WTC11 (cell line): ENCODE measurements at regions not wholly inside any gene's neighbourhood (a gene's known extent, or its start where the extent isn't known, plus 50 kb on each side); places are given as distances from the start of the nearest gene placed in this dataset.

ENCODE experiments used
- ATAC-seq: fragments of 200-7000 bp; cut with Tn5 transposase; 2 replicates; pipeline ENCODE4 v1.10.0; 2021; ENCODE audit warnings: mild to moderate bottlenecking, moderate library complexity
- CTCF ChIA-PET: fragments of 300-600 bp; sonication (Branson Sonifier 250); formaldehyde crosslinking; loops from one replicate; lab custom pipeline; 2021; ENCODE audit warnings: antibody characterized with exemption; lab: Charles Lee
- POLR2A ChIA-PET: fragments of 350-600 bp; sonication (Branson Sonifier 250); formaldehyde crosslinking; loops from one replicate; lab custom pipeline; 2021; ENCODE audit warnings: antibody characterized with exemption; lab: Charles Lee
- DNase-seq: peaks from one replicate; pipeline ENCODE4 v3.0.0; 2021; ENCODE audit warnings: low spot score
- H3K27ac Mint-ChIP-seq: 2 replicates; pipeline ENCODE4 v1.8.0; 2021; ENCODE audit warnings: mixed read lengths
- H3K27me3 Mint-ChIP-seq: 2 replicates; pipeline ENCODE4 v1.8.0; 2021; ENCODE audit warnings: low read depth, mild to moderate bottlenecking, moderate library complexity, mixed read lengths
- H3K36me3 Mint-ChIP-seq: 2 replicates; pipeline ENCODE4 v1.8.0; 2021; ENCODE audit warnings: mixed read lengths
- H3K4me1 Mint-ChIP-seq: 2 replicates; pipeline ENCODE4 v1.8.0; 2022; ENCODE audit warnings: mixed read lengths
- H3K4me3 Mint-ChIP-seq: 2 replicates; pipeline ENCODE4 v1.8.0; 2021; ENCODE audit warnings: mild to moderate bottlenecking, moderate library complexity, mixed read lengths
- H3K9me3 Mint-ChIP-seq: 2 replicates; pipeline ENCODE4 v1.8.0; 2021; ENCODE audit warnings: mixed read lengths
- CREB1 ChIP-seq: sonication (generic); formaldehyde crosslinking; IDR thresholded peaks from 2 replicates; pipeline ENCODE4 v1.8.0; 2023; ENCODE audit warnings: mild to moderate bottlenecking, missing genetic modification reagents
- GRHL2 ChIP-seq: fragments of 250-450 bp; sonication (Bioruptor Pico); IDR thresholded peaks from 2 replicates; pipeline ENCODE4 v1.8.0; 2022; ENCODE audit warnings: mild to moderate bottlenecking, moderate library complexity; ENCODE audit not compliant: insufficient replicate concordance, severe bottlenecking
- GTF2I ChIP-seq: fragments of 250-450 bp; sonication (Bioruptor Pico); conservative IDR thresholded peaks from 2 replicates; pipeline ENCODE4 v1.4.0; 2021; ENCODE audit warnings: mild to moderate bottlenecking
- JAZF1 ChIP-seq: fragments of 250-450 bp; sonication (Bioruptor Pico); IDR thresholded peaks from 2 replicates; pipeline ENCODE4 v1.9.0; 2021; ENCODE audit warnings: moderate library complexity, mild to moderate bottlenecking, inconsistent platforms
- NR2C2 ChIP-seq: sonication (generic); formaldehyde crosslinking; IDR thresholded peaks from 2 replicates; pipeline ENCODE4 v1.8.0; 2022; ENCODE audit warnings: mild to moderate bottlenecking, missing genetic modification reagents
- SMAD4 ChIP-seq: sonication (generic); formaldehyde crosslinking; IDR thresholded peaks from 2 replicates; pipeline ENCODE4 v1.8.0; 2022; ENCODE audit warnings: mild to moderate bottlenecking, missing genetic modification reagents
- TP53 ChIP-seq: sonication (generic); formaldehyde crosslinking; IDR thresholded peaks from 2 replicates; pipeline ENCODE4 v1.8.1; 2023; ENCODE audit warnings: mild to moderate bottlenecking, missing genetic modification reagents
- ZNF423 ChIP-seq: fragments of 250-450 bp; sonication (Bioruptor Pico); IDR thresholded peaks from 2 replicates; pipeline ENCODE4 v2.1.2; 2022; ENCODE audit warnings: mild to moderate bottlenecking, moderate library complexity
- TF ChIP-seq, protein P1 (sequence below): sonication (generic); formaldehyde crosslinking; IDR thresholded peaks from 2 replicates; pipeline ENCODE4 v1.8.0; 2022; ENCODE audit warnings: mild to moderate bottlenecking, missing genetic modification reagents
- TF ChIP-seq, protein P2 (sequence below): fragments of 250-450 bp; sonication (Bioruptor Pico); IDR thresholded peaks from 2 replicates; pipeline ENCODE4 v1.9.0; 2021; ENCODE audit warnings: mild to moderate bottlenecking
- TF ChIP-seq, protein P3 (sequence below): sonication (generic); formaldehyde crosslinking; IDR thresholded peaks from 2 replicates; pipeline ENCODE4 v1.8.0; 2023; ENCODE audit warnings: missing genetic modification reagents
- TF ChIP-seq, protein P4 (sequence below): sonication (generic); formaldehyde crosslinking; IDR thresholded peaks from 2 replicates; pipeline ENCODE4 v1.8.1; 2022; ENCODE audit warnings: low read depth, mild to moderate bottlenecking, moderate library complexity, missing genetic modification reagents, borderline replicate concordance
- TF ChIP-seq, protein P5 (sequence below): fragments of 200-600 bp; IDR thresholded peaks from 2 replicates; pipeline ENCODE4 v1.8.0; 2022; ENCODE audit warnings: antibody characterized with exemption
- TF ChIP-seq, protein P6 (sequence below): sonication (generic); formaldehyde crosslinking; IDR thresholded peaks from 2 replicates; pipeline ENCODE4 v1.8.0; 2022; ENCODE audit warnings: mild to moderate bottlenecking, missing genetic modification reagents

DNA sequence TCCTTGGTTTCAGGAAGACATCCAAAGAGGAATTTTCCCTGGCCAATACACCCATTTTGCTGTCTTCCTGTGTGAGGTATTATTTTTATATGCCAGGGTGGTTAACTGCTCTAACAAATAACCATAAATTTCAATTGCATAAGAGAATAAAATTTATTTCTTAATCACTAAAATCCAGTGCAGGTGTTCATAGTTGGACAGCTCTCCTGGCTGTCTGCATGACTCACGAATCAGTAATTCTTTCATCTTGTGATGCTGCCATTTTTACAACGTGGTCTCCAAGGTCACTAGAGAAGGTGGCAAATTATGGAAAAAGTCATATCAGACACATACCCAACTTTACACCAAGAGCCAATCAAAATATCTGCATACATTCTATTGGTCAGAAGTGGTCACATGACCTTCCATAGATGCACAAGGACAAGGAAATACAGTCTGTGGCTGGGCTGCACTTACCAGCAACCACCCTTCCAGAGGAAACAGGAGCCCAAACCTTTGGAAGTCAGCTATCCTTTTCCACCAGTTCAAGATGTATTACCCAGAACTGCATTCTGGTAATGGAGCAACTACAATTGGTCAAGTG lies 193.5 kb upstream of the PLEKHG7 start (continued):
- TF ChIP-seq SMAD4 (CRISPR knock-in tag): no peak
- TF ChIP-seq, protein P1, sequence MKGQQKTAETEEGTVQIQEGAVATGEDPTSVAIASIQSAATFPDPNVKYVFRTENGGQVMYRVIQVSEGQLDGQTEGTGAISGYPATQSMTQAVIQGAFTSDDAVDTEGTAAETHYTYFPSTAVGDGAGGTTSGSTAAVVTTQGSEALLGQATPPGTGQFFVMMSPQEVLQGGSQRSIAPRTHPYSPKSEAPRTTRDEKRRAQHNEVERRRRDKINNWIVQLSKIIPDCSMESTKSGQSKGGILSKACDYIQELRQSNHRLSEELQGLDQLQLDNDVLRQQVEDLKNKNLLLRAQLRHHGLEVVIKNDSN: no peak
- TF ChIP-seq, all 79 proteins: peak for 0

DNA sequence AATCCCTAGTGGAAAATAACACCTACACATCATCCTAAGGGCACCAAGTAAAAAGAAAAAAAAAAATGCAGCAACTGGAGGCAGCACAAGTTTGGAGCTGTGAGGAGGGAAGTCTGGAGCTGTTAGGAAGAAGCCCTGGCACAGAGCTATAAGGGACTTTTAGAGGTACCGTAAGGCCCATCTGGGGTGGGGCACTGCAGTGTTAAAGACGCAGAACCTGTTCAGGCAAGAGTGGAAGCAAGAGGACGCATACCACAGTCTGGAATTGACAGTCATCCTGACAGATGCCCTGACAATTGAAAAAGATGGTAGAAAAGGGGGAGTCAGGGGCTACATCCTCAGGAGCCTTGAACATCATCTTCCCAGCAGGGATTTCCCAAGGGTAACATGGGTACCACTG lies 195.9 kb upstream of the PLEKHG7 start:
- ATAC-seq (no peak), DNase-seq (no peak)
- no peaks in the 10 kb centered on the region for H3K27me3 Mint-ChIP-seq
- H3K9me3 Mint-ChIP-seq: peaks cover 15% of the 10 kb centered on the region
- H3K4me1 Mint-ChIP-seq: peaks cover 31% of the 10 kb centered on the region
- TF ChIP-seq ZNF423: no peak
- no peak for TF ChIP-seq GRHL2
- TF ChIP-seq GTF2I (CRISPR knock-in tag): no peak
- no peak for TF ChIP-seq SMAD4 (CRISPR knock-in tag)
- TF ChIP-seq, protein P2, sequence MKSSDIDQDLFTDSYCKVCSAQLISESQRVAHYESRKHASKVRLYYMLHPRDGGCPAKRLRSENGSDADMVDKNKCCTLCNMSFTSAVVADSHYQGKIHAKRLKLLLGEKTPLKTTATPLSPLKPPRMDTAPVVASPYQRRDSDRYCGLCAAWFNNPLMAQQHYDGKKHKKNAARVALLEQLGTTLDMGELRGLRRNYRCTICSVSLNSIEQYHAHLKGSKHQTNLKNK: no peak
- no peak overlapping the region for H3K4me3 Mint-ChIP-seq
- H3K36me3 Mint-ChIP-seq: no peaks in the 10 kb centered on the region
- POLR2A ChIA-PET: interaction anchor here (1.0 to 1.2 kb wide), 2 partner anchors 361 to 362 kb away, joined by 3 read pairs; partner anchors contain the start of gene BTG1
- CTCF ChIA-PET: no interaction called here
- peak overlapping the region; percentile 32; the same call in 1 of the 2 replicates for H3K27ac Mint-ChIP-seq

DNA sequence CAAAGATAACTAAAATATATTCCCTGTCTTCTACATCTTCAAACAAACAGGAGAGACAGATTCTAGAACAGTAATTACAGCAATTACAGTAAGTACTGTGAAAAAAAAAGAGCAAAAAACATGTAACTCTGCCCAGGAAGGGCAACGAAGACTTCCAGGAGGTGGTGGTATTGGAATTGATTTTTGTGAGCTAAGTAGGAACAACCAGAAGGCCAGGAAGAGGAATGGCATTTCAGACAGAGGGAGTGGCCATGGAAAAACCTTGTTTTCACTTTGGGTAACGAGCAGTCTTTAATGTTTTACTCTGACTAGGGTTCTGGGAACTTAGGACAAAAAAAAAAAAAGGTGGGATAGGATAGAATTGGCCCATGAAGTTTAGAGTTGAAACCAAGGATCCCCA lies 196.3 kb upstream of the PLEKHG7 start:
- Mint-ChIP-seq H3K27me3 (no peaks in the 10 kb centered on the region), H3K4me1 (peaks cover 31% of the 10 kb centered on the region), H3K4me3 (no peak overlapping the region), H3K9me3 (peaks cover 15% of the 10 kb centered on the region), H3K36me3 (no peaks in the 10 kb centered on the region), H3K27ac (peak overlapping the region; percentile 32; the same call in 1 of the 2 replicates)
- no peak for DNase-seq
- CTCF ChIA-PET: no interaction called here
- TF ChIP-seq JAZF1 (no peak), CREB1 (CRISPR knock-in tag) (no peak), NR2C2 (CRISPR knock-in tag) (no peak), TP53 (no peak)
- TF ChIP-seq, protein P3, sequence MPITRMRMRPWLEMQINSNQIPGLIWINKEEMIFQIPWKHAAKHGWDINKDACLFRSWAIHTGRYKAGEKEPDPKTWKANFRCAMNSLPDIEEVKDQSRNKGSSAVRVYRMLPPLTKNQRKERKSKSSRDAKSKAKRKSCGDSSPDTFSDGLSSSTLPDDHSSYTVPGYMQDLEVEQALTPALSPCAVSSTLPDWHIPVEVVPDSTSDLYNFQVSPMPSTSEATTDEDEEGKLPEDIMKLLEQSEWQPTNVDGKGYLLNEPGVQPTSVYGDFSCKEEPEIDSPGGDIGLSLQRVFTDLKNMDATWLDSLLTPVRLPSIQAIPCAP (CRISPR knock-in tag): no peak
- TF ChIP-seq, protein P4, sequence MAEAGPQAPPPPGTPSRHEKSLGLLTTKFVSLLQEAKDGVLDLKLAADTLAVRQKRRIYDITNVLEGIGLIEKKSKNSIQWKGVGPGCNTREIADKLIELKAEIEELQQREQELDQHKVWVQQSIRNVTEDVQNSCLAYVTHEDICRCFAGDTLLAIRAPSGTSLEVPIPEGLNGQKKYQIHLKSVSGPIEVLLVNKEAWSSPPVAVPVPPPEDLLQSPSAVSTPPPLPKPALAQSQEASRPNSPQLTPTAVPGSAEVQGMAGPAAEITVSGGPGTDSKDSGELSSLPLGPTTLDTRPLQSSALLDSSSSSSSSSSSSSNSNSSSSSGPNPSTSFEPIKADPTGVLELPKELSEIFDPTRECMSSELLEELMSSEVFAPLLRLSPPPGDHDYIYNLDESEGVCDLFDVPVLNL (CRISPR knock-in tag): no peak
- TF ChIP-seq, protein P5, sequence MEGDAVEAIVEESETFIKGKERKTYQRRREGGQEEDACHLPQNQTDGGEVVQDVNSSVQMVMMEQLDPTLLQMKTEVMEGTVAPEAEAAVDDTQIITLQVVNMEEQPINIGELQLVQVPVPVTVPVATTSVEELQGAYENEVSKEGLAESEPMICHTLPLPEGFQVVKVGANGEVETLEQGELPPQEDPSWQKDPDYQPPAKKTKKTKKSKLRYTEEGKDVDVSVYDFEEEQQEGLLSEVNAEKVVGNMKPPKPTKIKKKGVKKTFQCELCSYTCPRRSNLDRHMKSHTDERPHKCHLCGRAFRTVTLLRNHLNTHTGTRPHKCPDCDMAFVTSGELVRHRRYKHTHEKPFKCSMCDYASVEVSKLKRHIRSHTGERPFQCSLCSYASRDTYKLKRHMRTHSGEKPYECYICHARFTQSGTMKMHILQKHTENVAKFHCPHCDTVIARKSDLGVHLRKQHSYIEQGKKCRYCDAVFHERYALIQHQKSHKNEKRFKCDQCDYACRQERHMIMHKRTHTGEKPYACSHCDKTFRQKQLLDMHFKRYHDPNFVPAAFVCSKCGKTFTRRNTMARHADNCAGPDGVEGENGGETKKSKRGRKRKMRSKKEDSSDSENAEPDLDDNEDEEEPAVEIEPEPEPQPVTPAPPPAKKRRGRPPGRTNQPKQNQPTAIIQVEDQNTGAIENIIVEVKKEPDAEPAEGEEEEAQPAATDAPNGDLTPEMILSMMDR: no peak
- TF ChIP-seq, protein P6, sequence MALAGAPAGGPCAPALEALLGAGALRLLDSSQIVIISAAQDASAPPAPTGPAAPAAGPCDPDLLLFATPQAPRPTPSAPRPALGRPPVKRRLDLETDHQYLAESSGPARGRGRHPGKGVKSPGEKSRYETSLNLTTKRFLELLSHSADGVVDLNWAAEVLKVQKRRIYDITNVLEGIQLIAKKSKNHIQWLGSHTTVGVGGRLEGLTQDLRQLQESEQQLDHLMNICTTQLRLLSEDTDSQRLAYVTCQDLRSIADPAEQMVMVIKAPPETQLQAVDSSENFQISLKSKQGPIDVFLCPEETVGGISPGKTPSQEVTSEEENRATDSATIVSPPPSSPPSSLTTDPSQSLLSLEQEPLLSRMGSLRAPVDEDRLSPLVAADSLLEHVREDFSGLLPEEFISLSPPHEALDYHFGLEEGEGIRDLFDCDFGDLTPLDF (CRISPR knock-in tag): no peak
- ATAC-seq: peak; percentile 27; the same call in 1 of the 2 replicates
- POLR2A ChIA-PET: interaction anchor here (1.0 to 1.2 kb wide), 2 partner anchors 361 to 362 kb away, joined by 3 read pairs; partner anchors contain the start of gene BTG1
